GM12878 (cell line): ENCODE measurements at regions not wholly inside any gene's neighbourhood (a gene's known extent, or its start where the extent isn't known, plus 50 kb on each side); places are given as distances from the start of the nearest gene placed in this dataset.

Experiments used
- ATAC-seq: fragments of 200-7000 bp; cut with Tn5 transposase; 3 replicates; pipeline ENCODE4 v1.9.1; 2020; ENCODE audit warnings: mild to moderate bottlenecking, moderate library complexity
- BruUV-seq: library from RNA; stranded (reverse); fragments of 400-500 nt; replicated peaks from 2 replicates; lab custom pipeline; 2021; lab: Mats Ljungman, UMichigan
- CTCF ChIA-PET: fragments of 300-600 bp; sonication (Branson Sonifier 250); formaldehyde crosslinking; extraction: SDS; loops from one replicate; lab custom pipeline; 2021; ENCODE audit warnings: inconsistent platforms; lab: Yijun Ruan, JAX
- POLR2A ChIA-PET: fragments of 350-600 bp; formaldehyde crosslinking; extraction: SDS; loops from one replicate; lab custom pipeline; 2021; ENCODE audit warnings: inconsistent platforms; lab: Charles Lee
- RAD21 ChIA-PET: fragments of 300-600 bp; sonication (Branson Sonifier 250); formaldehyde crosslinking; loops from one replicate; lab custom pipeline; 2023; ENCODE audit warnings: antibody characterized with exemption; ENCODE audit not compliant: unreplicated experiment; lab: Charles Lee
- SMC1A ChIA-PET: fragments of 300-600 bp; sonication (Branson Sonifier 250); formaldehyde crosslinking; loops from one replicate; lab custom pipeline; 2023; ENCODE audit not compliant: unreplicated experiment, uncharacterized antibody; lab: Charles Lee
- DNase-seq: peaks from one replicate; pipeline ENCODE4 v3.0.0-alpha.2; 2011; ENCODE audit warnings: low read depth, low spot score
- FAIRE-seq: peaks from 3 replicates; lab custom pipeline; 2011; peaks lifted over from hg19 to GRCh38; lab: Jason Lieb, UNC
- H2AFZ ChIP-seq: 2 replicates; pipeline ENCODE4 v1.6.0; 2011; ENCODE audit warnings: low read depth, low read length, control low read depth; ENCODE audit not compliant: control insufficient read depth
- H3K27ac ChIP-seq: 2 replicates; pipeline ENCODE4 v1.5.1; 2011; ENCODE audit warnings: control low read depth; ENCODE audit not compliant: control insufficient read depth, insufficient read depth
- H3K27me3 ChIP-seq, 2 experiments: replicated peaks in 1 of 2; 2 replicates each; pipeline versions ENCODE4 v1.6.0 to v1.6.1; 2011; ENCODE audit warnings: low read length in 1 of 2; ENCODE audit not compliant: control insufficient read depth in 2 of 2, insufficient read depth in 2 of 2
- H3K36me3 ChIP-seq, 2 experiments: 2 replicates each; pipeline ENCODE4 v1.5.1; 2011; ENCODE audit warnings: low read length in 1 of 2; ENCODE audit not compliant: control insufficient read depth in 2 of 2, insufficient read depth in 2 of 2
- H3K4me1 ChIP-seq: 2 replicates; pipeline ENCODE4 v1.6.1; 2011; ENCODE audit warnings: mild to moderate bottlenecking, low read length, moderate library complexity, mixed read lengths; ENCODE audit not compliant: control insufficient read depth, insufficient read depth
- H3K4me2 ChIP-seq: 2 replicates; pipeline ENCODE4 v1.6.0; 2011; ENCODE audit warnings: control low read depth; ENCODE audit not compliant: control insufficient read depth, insufficient read depth
- H3K4me3 ChIP-seq: fragments of 200-600 bp; sonication (generic); 2 replicates; pipeline ENCODE4 v1.5.1; 2016
- H3K79me2 ChIP-seq: 2 replicates; pipeline ENCODE4 v1.6.0; 2011; ENCODE audit warnings: low read length; ENCODE audit not compliant: control insufficient read depth, insufficient read depth
- H3K9ac ChIP-seq: 2 replicates; pipeline ENCODE4 v1.8.0; 2011; ENCODE audit warnings: low read length, control low read depth, mixed read lengths; ENCODE audit not compliant: control insufficient read depth, insufficient read depth
- H3K9me3 ChIP-seq: replicated peaks from 3 replicates; pipeline ENCODE4 v1.5.1; 2011; ENCODE audit warnings: mild to moderate bottlenecking, low read length; ENCODE audit not compliant: control insufficient read depth, insufficient read depth
- H4K20me1 ChIP-seq: 2 replicates; pipeline ENCODE4 v1.6.0; 2011; ENCODE audit not compliant: control insufficient read depth, insufficient read depth
- ASH2L ChIP-seq: fragments of 300-600, 200-600 bp; sonication (generic); IDR thresholded peaks from 2 replicates; pipeline ENCODE4 v1.6.1; 2017; ENCODE audit warnings: low read depth, mild to moderate bottlenecking, borderline replicate concordance
- FOXK2 ChIP-seq: fragments of 450-650 bp; IDR thresholded peaks from 2 replicates; pipeline ENCODE4 v1.6.1; 2017; ENCODE audit warnings: mild to moderate bottlenecking, moderate library complexity
- FOXM1 ChIP-seq: IDR thresholded peaks from 2 replicates; pipeline ENCODE4 v1.6.1; 2012; ENCODE audit warnings: low read depth, mild to moderate bottlenecking, inconsistent platforms, low read length, moderate library complexity
- GATAD2B ChIP-seq: fragments of 450-650 bp; conservative IDR thresholded peaks from 2 replicates; pipeline ENCODE4 v1.6.1; 2017; ENCODE audit warnings: low read depth, mild to moderate bottlenecking, moderate library complexity
- HDAC6 ChIP-seq: fragments of 200-600 bp; sonication (generic); IDR thresholded peaks from one replicate; pipeline ENCODE4 v1.8.0; 2017; ENCODE audit warnings: antibody characterized with exemption; ENCODE audit not compliant: unreplicated experiment
- JUND ChIP-seq: IDR thresholded peaks from 2 replicates; pipeline ENCODE4 v1.6.1; 2012; ENCODE audit warnings: low read depth, mild to moderate bottlenecking, low read length, improper control_type of control experiment, moderate library complexity
- MLLT1 ChIP-seq: fragments of 450-650 bp; IDR thresholded peaks from 2 replicates; pipeline ENCODE4 v1.6.1; 2016; ENCODE audit warnings: mild to moderate bottlenecking
- PML ChIP-seq: IDR thresholded peaks from 2 replicates; pipeline ENCODE4 v1.6.1; 2012; ENCODE audit warnings: low read length, inconsistent platforms
- SIX5 ChIP-seq: IDR thresholded peaks from 2 replicates; pipeline ENCODE4 v1.6.1; 2011; ENCODE audit warnings: mild to moderate bottlenecking, low read depth, low read length, moderate library complexity; ENCODE audit not compliant: severe bottlenecking
- SP1 ChIP-seq: IDR thresholded peaks from one replicate; pipeline ENCODE4 v1.6.1; 2011; ENCODE audit warnings: low read depth, low read length
- SUPT20H ChIP-seq: IDR thresholded peaks from 2 replicates; pipeline ENCODE4 v1.6.1; 2011; ENCODE audit warnings: low read depth, mild to moderate bottlenecking, low read length, moderate library complexity, borderline replicate concordance; ENCODE audit not compliant: control insufficient read depth
- YBX1 ChIP-seq: fragments of 450-650 bp; IDR thresholded peaks from 2 replicates; pipeline ENCODE4 v1.6.1; 2016; ENCODE audit warnings: antibody characterized with exemption
- ZZZ3 ChIP-seq: IDR thresholded peaks from 2 replicates; pipeline ENCODE4 v1.6.1; 2011; ENCODE audit warnings: low read depth; ENCODE audit not compliant: control insufficient read depth, insufficient read length
- in situ Hi-C: fragments of 300-500 bp; cut with MboI; formaldehyde crosslinking; loops from 9 replicates; pipeline ENCODE4 v1.14.3; 2018; ENCODE audit warnings: mixed read lengths
- intact Hi-C: fragments of 100-400 bp; cut with micrococcal nuclease; formaldehyde crosslinking; loops from one replicate; pipeline ENCODE4 v1.14.2; 2022; ENCODE audit not compliant: unreplicated experiment
- TF ChIP-seq, protein P1 (sequence below): fragments of 450-650 bp; IDR thresholded peaks from 2 replicates; pipeline ENCODE4 v1.6.1; 2017; ENCODE audit warnings: antibody characterized with exemption, mild to moderate bottlenecking, moderate library complexity
- TF ChIP-seq, protein P2 (sequence below): fragments of 450-650 bp; IDR thresholded peaks from 2 replicates; pipeline ENCODE4 v1.6.1; 2016; ENCODE audit warnings: mild to moderate bottlenecking, moderate library complexity, borderline replicate concordance

DNA sequence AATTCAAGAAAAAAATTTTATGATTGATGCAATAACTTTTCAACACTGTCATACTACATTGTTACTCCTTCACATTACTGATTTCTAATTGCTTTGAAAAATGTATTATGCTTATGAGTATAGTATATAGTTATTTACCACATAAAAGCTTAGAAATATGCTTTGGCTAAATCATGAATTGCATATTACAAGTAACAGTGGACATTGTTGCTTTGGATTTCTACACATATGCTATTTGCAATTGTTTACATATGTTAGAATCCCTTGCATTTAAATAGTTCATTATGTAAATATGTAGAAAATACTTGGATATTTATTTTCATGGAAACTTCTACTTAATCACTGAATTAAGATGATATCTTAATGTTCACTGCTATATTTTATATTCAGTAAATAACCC, 577.5 kb downstream of the QKI start:
- Histone ChIP-seq H3K4me2 (no peak overlapping the region), H3K27me3 (no peaks in the 10 kb centered on the region), H3K27ac (no peak overlapping the region), H3K9ac (no peak overlapping the region), H3K4me3 (no peak overlapping the region), H2AFZ (no peak overlapping the region), H4K20me1 (no peaks in the 10 kb centered on the region), H3K4me1 (no peaks in the 10 kb centered on the region), H3K36me3 (no peaks in the 10 kb centered on the region), H3K9me3 (no peaks in the 10 kb centered on the region), H3K79me2 (no peaks in the 10 kb centered on the region)
- FAIRE-seq (no peak), ATAC-seq (no peak), DNase-seq (no peak)
- BruUV-seq, result no TSS peak
- RAD21 ChIA-PET, result no interaction called here
- intact Hi-C loops, result no loop called here
- CTCF ChIA-PET, result interaction anchor here (0.5 kb wide), 1 partner anchor 8 kb away, joined by 3 read pairs; no protein-coding TSS in a partner anchor
- in situ Hi-C loops, result no loop called here
- SMC1A ChIA-PET, result no interaction called here
- no peak for TF ChIP-seq GATAD2B
- no peak for TF ChIP-seq ZZZ3
- TF ChIP-seq YBX1, result no peak
- TF ChIP-seq HDAC6, result no peak
- TF ChIP-seq FOXK2, result no peak
- no peak for TF ChIP-seq FOXM1
- no peak for TF ChIP-seq MLLT1
- TF ChIP-seq, protein P1, sequence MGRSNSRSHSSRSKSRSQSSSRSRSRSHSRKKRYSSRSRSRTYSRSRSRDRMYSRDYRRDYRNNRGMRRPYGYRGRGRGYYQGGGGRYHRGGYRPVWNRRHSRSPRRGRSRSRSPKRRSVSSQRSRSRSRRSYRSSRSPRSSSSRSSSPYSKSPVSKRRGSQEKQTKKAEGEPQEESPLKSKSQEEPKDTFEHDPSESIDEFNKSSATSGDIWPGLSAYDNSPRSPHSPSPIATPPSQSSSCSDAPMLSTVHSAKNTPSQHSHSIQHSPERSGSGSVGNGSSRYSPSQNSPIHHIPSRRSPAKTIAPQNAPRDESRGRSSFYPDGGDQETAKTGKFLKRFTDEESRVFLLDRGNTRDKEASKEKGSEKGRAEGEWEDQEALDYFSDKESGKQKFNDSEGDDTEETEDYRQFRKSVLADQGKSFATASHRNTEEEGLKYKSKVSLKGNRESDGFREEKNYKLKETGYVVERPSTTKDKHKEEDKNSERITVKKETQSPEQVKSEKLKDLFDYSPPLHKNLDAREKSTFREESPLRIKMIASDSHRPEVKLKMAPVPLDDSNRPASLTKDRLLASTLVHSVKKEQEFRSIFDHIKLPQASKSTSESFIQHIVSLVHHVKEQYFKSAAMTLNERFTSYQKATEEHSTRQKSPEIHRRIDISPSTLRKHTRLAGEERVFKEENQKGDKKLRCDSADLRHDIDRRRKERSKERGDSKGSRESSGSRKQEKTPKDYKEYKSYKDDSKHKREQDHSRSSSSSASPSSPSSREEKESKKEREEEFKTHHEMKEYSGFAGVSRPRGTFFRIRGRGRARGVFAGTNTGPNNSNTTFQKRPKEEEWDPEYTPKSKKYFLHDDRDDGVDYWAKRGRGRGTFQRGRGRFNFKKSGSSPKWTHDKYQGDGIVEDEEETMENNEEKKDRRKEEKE, result no peak
- TF ChIP-seq ASH2L, result no peak
- TF ChIP-seq SUPT20H, result no peak
- no peak for TF ChIP-seq SP1
- TF ChIP-seq PML, result no peak
- no peak for TF ChIP-seq SIX5
- TF ChIP-seq, protein P2, sequence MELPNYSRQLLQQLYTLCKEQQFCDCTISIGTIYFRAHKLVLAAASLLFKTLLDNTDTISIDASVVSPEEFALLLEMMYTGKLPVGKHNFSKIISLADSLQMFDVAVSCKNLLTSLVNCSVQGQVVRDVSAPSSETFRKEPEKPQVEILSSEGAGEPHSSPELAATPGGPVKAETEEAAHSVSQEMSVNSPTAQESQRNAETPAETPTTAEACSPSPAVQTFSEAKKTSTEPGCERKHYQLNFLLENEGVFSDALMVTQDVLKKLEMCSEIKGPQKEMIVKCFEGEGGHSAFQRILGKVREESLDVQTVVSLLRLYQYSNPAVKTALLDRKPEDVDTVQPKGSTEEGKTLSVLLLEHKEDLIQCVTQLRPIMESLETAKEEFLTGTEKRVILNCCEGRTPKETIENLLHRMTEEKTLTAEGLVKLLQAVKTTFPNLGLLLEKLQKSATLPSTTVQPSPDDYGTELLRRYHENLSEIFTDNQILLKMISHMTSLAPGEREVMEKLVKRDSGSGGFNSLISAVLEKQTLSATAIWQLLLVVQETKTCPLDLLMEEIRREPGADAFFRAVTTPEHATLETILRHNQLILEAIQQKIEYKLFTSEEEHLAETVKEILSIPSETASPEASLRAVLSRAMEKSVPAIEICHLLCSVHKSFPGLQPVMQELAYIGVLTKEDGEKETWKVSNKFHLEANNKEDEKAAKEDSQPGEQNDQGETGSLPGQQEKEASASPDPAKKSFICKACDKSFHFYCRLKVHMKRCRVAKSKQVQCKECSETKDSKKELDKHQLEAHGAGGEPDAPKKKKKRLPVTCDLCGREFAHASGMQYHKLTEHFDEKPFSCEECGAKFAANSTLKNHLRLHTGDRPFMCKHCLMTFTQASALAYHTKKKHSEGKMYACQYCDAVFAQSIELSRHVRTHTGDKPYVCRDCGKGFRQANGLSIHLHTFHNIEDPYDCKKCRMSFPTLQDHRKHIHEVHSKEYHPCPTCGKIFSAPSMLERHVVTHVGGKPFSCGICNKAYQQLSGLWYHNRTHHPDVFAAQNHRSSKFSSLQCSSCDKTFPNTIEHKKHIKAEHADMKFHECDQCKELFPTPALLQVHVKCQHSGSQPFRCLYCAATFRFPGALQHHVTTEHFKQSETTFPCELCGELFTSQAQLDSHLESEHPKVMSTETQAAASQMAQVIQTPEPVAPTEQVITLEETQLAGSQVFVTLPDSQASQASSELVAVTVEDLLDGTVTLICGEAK, result no peak
- TF ChIP-seq JUND, result no peak
- POLR2A ChIA-PET, result no interaction called here
